Left renal cortex interstitium (tissue), 4 donors: ENCODE measurements at regions not wholly inside any gene's neighbourhood (a gene's known extent, or its start where the extent isn't known, plus 50 kb on each side); places are given as distances from the start of the nearest gene placed in this dataset.

ENCODE experiments used
- DNase-seq, 4 donors: peaks; one replicate each; pipeline ENCODE4 v3.0.0-alpha.2; 2013; ENCODE audit warnings: low read depth in 4 of 4, low spot score in 2 of 4, missing footprints in 1 of 4

GRCh38 chr11:41848349-41848748 lies 388.9 kb upstream of the LRRC4C start:
- DNase-seq = no peak

- no peak for DNase-seq
Measured at GRCh38 chr11:41849250-41849649, 389.8 kb upstream of the LRRC4C start.

- DNase-seq = no peak
Measured at GRCh38 chr11:41851743-41852142, 392.3 kb upstream of the LRRC4C start.

GRCh38 chr11:41861838-41862237 lies 402.4 kb upstream of the LRRC4C start:
- no peak for DNase-seq

- DNase-seq = no peak
Measured at GRCh38 chr11:41866525-41866924, 407.1 kb upstream of the LRRC4C start.

- DNase-seq = no peak
Measured at GRCh38 chr11:41868606-41869005, 409.2 kb upstream of the LRRC4C start.

GRCh38 chr11:41872426-41872825 lies 413.0 kb upstream of the LRRC4C start:
- DNase-seq = no peak

GRCh38 chr11:41872870-41873269 lies 413.4 kb upstream of the LRRC4C start:
- no peak for DNase-seq

GRCh38 chr11:41878095-41878494 lies 418.6 kb upstream of the LRRC4C start:
- no peak for DNase-seq

- no peak for DNase-seq
Measured at GRCh38 chr11:41879214-41879613, 419.8 kb upstream of the LRRC4C start.

- no peak for DNase-seq
Measured at GRCh38 chr11:41895081-41895480, 435.6 kb upstream of the LRRC4C start.

- DNase-seq = peak; percentile 15 to 32 (median 26)
Measured at GRCh38 chr11:41897991-41898390, 438.5 kb upstream of the LRRC4C start.

GRCh38 chr11:41917900-41918299 lies 458.4 kb upstream of the LRRC4C start:
- no peak for DNase-seq

GRCh38 chr11:41920374-41920773 lies 460.9 kb upstream of the LRRC4C start:
- DNase-seq = no peak

- DNase-seq = no peak
Measured at GRCh38 chr11:41921746-41922390, 462.4 kb upstream of the LRRC4C start.

GRCh38 chr11:41926339-41926738 lies 466.9 kb upstream of the LRRC4C start:
- DNase-seq = no peak

GRCh38 chr11:41935241-41935640 lies 475.8 kb upstream of the LRRC4C start:
- DNase-seq = no peak

- DNase-seq = no peak
Measured at GRCh38 chr11:41935795-41936194, 476.3 kb upstream of the LRRC4C start.

- no peak for DNase-seq
Measured at GRCh38 chr11:41943656-41944055, 484.2 kb upstream of the LRRC4C start.

GRCh38 chr11:41947392-41947791 lies 487.9 kb upstream of the LRRC4C start:
- DNase-seq = no peak

GRCh38 chr11:41950470-41951143 lies 491.2 kb upstream of the LRRC4C start:
- no peak for DNase-seq

- no peak for DNase-seq
Measured at GRCh38 chr11:41954034-41954433, 494.6 kb upstream of the LRRC4C start.

- no peak for DNase-seq
Measured at GRCh38 chr11:41955066-41955465, 495.6 kb upstream of the LRRC4C start.
